Stomach (tissue), 8 donors: ENCODE measurements at regions not wholly inside any gene's neighbourhood (a gene's known extent, or its start where the extent isn't known, plus 50 kb on each side); places are given as distances from the start of the nearest gene placed in this dataset.

Source experiments
- DNase-seq, 2 donors: peaks; one replicate each; pipeline versions ENCODE4 v3.0.0 to v3.0.0-alpha.2; 2013 to 2019
- H3K27ac ChIP-seq, 5 donors: fragments of 200-600 bp in 4 of 5; sonication (generic) in 4 of 5; one replicate each; pipeline ENCODE4 v1.5.1; 2013 to 2019; ENCODE audit warnings: mild to moderate bottlenecking in 1 of 5, moderate library complexity in 1 of 5
- H3K27me3 ChIP-seq, 3 donors: fragments of 200-600 bp; sonication (generic); one replicate each; pipeline ENCODE4 v1.5.1; 2017 to 2019; ENCODE audit warnings: mixed run types in 1 of 3
- H3K36me3 ChIP-seq, 4 donors: fragments of 200-600 bp; sonication (generic); 1 replicate in 3 of 4; 2 replicates in 1 of 4; pipeline ENCODE4 v1.5.1; 2016 to 2019
- H3K4me1 ChIP-seq, 4 donors: fragments of 200-600 bp; sonication (generic); one replicate each; pipeline ENCODE4 v1.5.1; 2016 to 2019
- H3K4me3 ChIP-seq, 4 donors: fragments of 200-600 bp; sonication (generic) in 3 of 4; one replicate each; pipeline ENCODE4 v1.5.1; 2016 to 2019; ENCODE audit warnings: mild to moderate bottlenecking in 1 of 4
- H3K9me3 ChIP-seq, 4 donors: fragments of 200-600 bp; sonication (generic); one replicate each; pipeline ENCODE4 v1.5.1; 2016 to 2019
- EP300 ChIP-seq: sonication (generic); formaldehyde crosslinking; IDR thresholded peaks from one replicate; pipeline ENCODE4 v1.6.1; 2017; ENCODE audit warnings: antibody characterized with exemption
- POLR2A ChIP-seq, 4 donors: fragments of 450-650 bp; IDR thresholded peaks; one replicate each; pipeline ENCODE4 v1.6.1; 2016; ENCODE audit warnings: antibody characterized with exemption in 4 of 4, control low read depth in 2 of 4, mild to moderate bottlenecking in 1 of 4, moderate library complexity in 1 of 4
- POLR2AphosphoS5 ChIP-seq, 3 donors: sonication (generic); formaldehyde crosslinking; IDR thresholded peaks; one replicate each; pipeline ENCODE4 v1.6.1; 2016; ENCODE audit warnings: antibody characterized with exemption in 3 of 3
- WGBS, 5 donors: extraction: QIAGEN DNeasy Blood & Tissue Kit in 3 of 5; methylation state at CpG; one replicate each; pipeline versions ENCODE4 v1.1.5 to v1.1.7; 2013 to 2018; 5-methylcytosine and 5-hydroxymethylcytosine counted together
- intact Hi-C: fragments of 100-400 bp; cut with DNase I; formaldehyde crosslinking; loops from one replicate; pipeline ENCODE4 v1.15.1; 2023; ENCODE audit warnings: low total_unique reads
- TF ChIP-seq, protein P1 (sequence below), 7 experiments: fragments of 450-650 bp in 4 of 7; fragments of 200-600 bp in 3 of 7; sonication (generic) in 3 of 7; IDR thresholded peaks; one replicate each; pipeline ENCODE4 v1.5.1; 2016 to 2019; ENCODE audit warnings: antibody characterized with exemption in 7 of 7, control low read depth in 2 of 7, mild to moderate bottlenecking in 1 of 7
- donor health status: healthy with polysubstance abuse.
- donor health status: Bipolar disorder and iron deficiency.
- donor health status: healthy.

DNA sequence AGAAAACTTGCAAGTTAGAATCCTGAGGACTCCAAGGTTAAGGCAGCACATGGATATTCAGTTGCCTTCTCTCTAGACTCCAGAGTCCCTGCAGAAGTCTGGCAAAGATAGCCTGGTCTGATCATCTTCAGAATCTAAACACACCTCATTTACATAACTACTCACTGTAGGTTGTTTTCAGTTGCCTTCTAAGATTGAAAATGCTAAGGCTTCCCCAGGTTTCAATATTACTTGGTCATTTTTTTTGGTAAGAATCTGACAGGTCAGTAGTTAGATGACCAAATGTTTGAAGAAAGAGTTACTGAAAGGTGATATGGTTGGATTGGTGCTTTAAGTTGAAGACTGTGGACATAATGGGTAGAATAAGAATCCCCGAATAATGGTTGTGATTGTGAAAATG is 205.4 kb upstream of the KCNJ16 start:
- DNase-seq: no peak
- no peaks in the 10 kb centered on the region for H3K9me3 ChIP-seq
- no peaks in the 10 kb centered on the region for H3K27me3 ChIP-seq
- TF ChIP-seq POLR2A (IDR thresholded peaks at IDR 0.05): no peak
- TF ChIP-seq POLR2AphosphoS5 (IDR thresholded peaks at IDR 0.05): no peak
- TF ChIP-seq, protein P1, sequence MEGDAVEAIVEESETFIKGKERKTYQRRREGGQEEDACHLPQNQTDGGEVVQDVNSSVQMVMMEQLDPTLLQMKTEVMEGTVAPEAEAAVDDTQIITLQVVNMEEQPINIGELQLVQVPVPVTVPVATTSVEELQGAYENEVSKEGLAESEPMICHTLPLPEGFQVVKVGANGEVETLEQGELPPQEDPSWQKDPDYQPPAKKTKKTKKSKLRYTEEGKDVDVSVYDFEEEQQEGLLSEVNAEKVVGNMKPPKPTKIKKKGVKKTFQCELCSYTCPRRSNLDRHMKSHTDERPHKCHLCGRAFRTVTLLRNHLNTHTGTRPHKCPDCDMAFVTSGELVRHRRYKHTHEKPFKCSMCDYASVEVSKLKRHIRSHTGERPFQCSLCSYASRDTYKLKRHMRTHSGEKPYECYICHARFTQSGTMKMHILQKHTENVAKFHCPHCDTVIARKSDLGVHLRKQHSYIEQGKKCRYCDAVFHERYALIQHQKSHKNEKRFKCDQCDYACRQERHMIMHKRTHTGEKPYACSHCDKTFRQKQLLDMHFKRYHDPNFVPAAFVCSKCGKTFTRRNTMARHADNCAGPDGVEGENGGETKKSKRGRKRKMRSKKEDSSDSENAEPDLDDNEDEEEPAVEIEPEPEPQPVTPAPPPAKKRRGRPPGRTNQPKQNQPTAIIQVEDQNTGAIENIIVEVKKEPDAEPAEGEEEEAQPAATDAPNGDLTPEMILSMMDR (IDR thresholded peaks at IDR 0.05): no peak
- TF ChIP-seq EP300: no peak
- H3K27ac ChIP-seq: no peak overlapping the region
- H3K36me3 ChIP-seq: no peaks in the 10 kb centered on the region
- H3K4me1 ChIP-seq: no peaks in the 10 kb centered on the region
- intact Hi-C loops: no loop called here
- 84 to 93% (median 93%) methylated on average over 1 of the region's 1 CpG for WGBS, 5 donors
- no peak overlapping the region for H3K4me3 ChIP-seq

DNA sequence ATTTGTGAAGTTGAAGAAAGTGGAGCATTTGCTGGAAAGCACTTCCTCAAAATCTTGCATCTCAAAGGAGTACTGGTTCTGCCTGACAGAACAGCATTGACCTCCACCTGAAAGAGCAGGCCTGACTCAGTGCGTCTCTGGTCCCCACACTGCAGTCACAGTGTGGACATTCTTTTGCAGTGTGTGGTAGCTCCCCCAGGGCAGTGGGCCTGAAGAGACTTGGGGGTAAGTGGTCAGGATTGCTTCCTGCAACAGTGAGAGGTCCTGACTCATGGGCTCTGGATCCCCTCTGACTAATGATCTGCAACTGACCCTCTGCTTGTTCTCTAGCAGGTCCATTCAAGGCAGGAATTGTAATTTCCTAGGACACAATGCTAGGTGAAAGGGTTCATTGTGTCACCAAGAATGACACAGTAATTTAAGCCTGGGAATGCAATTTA is 204.9 kb upstream of the KCNJ16 start:
- H3K27me3 ChIP-seq: no peaks in the 10 kb centered on the region
- H3K4me1 ChIP-seq: no peaks in the 10 kb centered on the region
- no peak overlapping the region for H3K4me3 ChIP-seq
- TF ChIP-seq, protein P1 (IDR thresholded peaks at IDR 0.05): no peak
- TF ChIP-seq EP300 (no peak), POLR2A (IDR thresholded peaks at IDR 0.05) (no peak), POLR2AphosphoS5 (IDR thresholded peaks at IDR 0.05) (no peak)
- DNase-seq: no peak
- no peaks in the 10 kb centered on the region for H3K36me3 ChIP-seq
- no peak overlapping the region for H3K27ac ChIP-seq
- no peaks in the 10 kb centered on the region for H3K9me3 ChIP-seq
- intact Hi-C loops: no loop called here
- WGBS, 5 donors: 82 to 100% (median 88%) methylated on average over 1 of the region's 1 CpG

DNA sequence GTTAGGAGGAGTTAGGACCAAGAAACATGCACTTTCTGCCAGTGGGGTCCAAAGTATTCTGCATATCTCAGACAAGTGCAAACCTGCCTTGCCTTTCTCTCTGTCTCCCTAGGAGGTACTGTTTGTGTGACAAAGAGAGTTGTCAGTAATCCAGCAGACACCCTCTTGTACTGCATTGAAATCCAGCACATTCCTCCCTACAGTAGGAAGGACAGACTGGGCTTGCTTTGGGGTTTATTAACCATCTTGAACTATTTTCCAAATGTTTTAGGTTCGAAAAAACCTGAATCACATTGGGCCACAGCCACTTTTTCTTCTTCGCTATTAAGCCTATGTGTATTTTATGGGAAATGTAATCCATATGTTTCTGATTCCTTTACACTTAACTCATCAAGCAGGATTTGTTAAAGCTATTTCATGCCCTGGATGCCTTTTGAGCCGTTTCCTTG is 204.2 kb upstream of the KCNJ16 start:
- Histone ChIP-seq H3K27me3 (no peaks in the 10 kb centered on the region), H3K4me3 (no peak overlapping the region), H3K4me1 (no peaks in the 10 kb centered on the region), H3K27ac (no peak overlapping the region), H3K9me3 (no peaks in the 10 kb centered on the region), H3K36me3 (no peaks in the 10 kb centered on the region)
- DNase-seq: peak in 1 of 2 donors; percentile 7
- intact Hi-C loops: no loop called here
- TF ChIP-seq EP300: no peak
- no peak for TF ChIP-seq POLR2AphosphoS5 (IDR thresholded peaks at IDR 0.05)
- TF ChIP-seq, protein P1 (IDR thresholded peaks at IDR 0.05): no peak
- TF ChIP-seq POLR2A (IDR thresholded peaks at IDR 0.05): no peak
- 38 to 65% (median 59%) methylated on average over 3 of the region's 3 CpGs for WGBS, 5 donors

DNA sequence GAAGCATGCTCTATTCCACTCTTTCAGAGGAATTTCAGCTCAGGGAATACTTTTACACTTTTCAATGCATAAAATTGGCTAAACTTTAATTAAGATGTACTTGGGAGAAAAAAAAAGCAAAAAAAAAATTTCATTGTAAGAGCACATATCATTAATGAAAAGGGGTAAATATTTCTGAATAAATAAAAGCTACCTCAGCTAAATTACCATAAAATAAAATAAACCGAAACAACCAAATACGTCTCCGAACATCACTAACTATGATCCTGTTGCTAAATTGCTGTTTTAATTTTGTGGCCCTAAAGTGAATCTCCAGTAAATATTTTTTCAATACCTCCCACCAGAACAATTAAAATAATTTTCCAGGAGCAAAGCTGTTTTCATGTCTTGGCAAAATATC is 203.7 kb upstream of the KCNJ16 start:
- DNase-seq: no peak
- TF ChIP-seq POLR2AphosphoS5 (IDR thresholded peaks at IDR 0.05) (no peak), EP300 (no peak), POLR2A (IDR thresholded peaks at IDR 0.05) (no peak)
- TF ChIP-seq, protein P1 (IDR thresholded peaks at IDR 0.05): no peak
- intact Hi-C loops: no loop called here
- Histone ChIP-seq H3K4me1 (no peaks in the 10 kb centered on the region), H3K27me3 (no peaks in the 10 kb centered on the region), H3K4me3 (no peak overlapping the region), H3K27ac (no peak overlapping the region), H3K9me3 (no peaks in the 10 kb centered on the region), H3K36me3 (no peaks in the 10 kb centered on the region)
- 95 to 97% (median 96%) methylated on average over 3 of the region's 3 CpGs for WGBS, 5 donors
